H1 (cell line): ENCODE measurements at regions not wholly inside any gene's neighbourhood (a gene's known extent, or its start where the extent isn't known, plus 50 kb on each side); places are given as distances from the start of the nearest gene placed in this dataset.

ENCODE experiments used
- CTCF ChIA-PET: fragments of 300-600 bp; sonication (Branson Sonifier 250); formaldehyde crosslinking; loops from one replicate; lab custom pipeline; 2021; ENCODE audit not compliant: partially characterized antibody; lab: Charles Lee
- POLR2A ChIA-PET: fragments of 300-600 bp; sonication (Branson Sonifier 250); formaldehyde crosslinking; loops from one replicate; lab custom pipeline; 2021; ENCODE audit warnings: inconsistent platforms; ENCODE audit not compliant: partially characterized antibody; lab: Charles Lee
- DNase-seq, 2 experiments: peaks; one replicate each; pipeline versions ENCODE4 v3.0.0 to v3.0.0-alpha.2; 2010 to 2022; ENCODE audit warnings: low spot score in 2 of 2, low read depth in 1 of 2, mixed read lengths in 1 of 2
- FAIRE-seq: peaks from 2 replicates; lab custom pipeline; 2011; peaks lifted over from hg19 to GRCh38; lab: Jason Lieb, UNC
- H2AFZ ChIP-seq: 2 replicates; pipeline ENCODE4 v1.8.1; 2012; ENCODE audit warnings: low read length, inconsistent platforms
- H2AK5ac ChIP-seq: 2 replicates; pipeline ENCODE4 v1.6.1; 2013; ENCODE audit warnings: low read depth, low read length
- H2BK120ac ChIP-seq: replicated peaks from 2 replicates; pipeline ENCODE3; 2013; ENCODE audit warnings: low read depth, low read length, inconsistent platforms
- H2BK12ac ChIP-seq: 2 replicates; pipeline ENCODE4 v1.6.1; 2013; ENCODE audit warnings: low read depth, low read length
- H2BK15ac ChIP-seq: 2 replicates; pipeline ENCODE4 v1.6.1; 2013; ENCODE audit warnings: low read length
- H2BK20ac ChIP-seq: 2 replicates; pipeline ENCODE4 v1.6.1; 2013; ENCODE audit warnings: low read length
- H2BK5ac ChIP-seq: 2 replicates; pipeline ENCODE4 v1.6.1; 2013; ENCODE audit warnings: low read depth, low read length
- H3K14ac ChIP-seq: 2 replicates; pipeline ENCODE4 v1.6.1; 2013; ENCODE audit warnings: inconsistent platforms; ENCODE audit not compliant: insufficient read length
- H3K18ac ChIP-seq: 2 replicates; pipeline ENCODE4 v1.6.1; 2013; ENCODE audit warnings: low read length; ENCODE audit errors: extremely low read depth
- H3K23ac ChIP-seq: 2 replicates; pipeline ENCODE4 v1.6.1; 2013; ENCODE audit warnings: inconsistent platforms; ENCODE audit not compliant: insufficient read length
- H3K23me2 ChIP-seq: 2 replicates; pipeline ENCODE4 v1.6.1; 2013; ENCODE audit warnings: low read depth, low read length
- H3K27ac ChIP-seq: 2 replicates; pipeline ENCODE4 v1.6.1; 2011; ENCODE audit warnings: low read depth, low read length, inconsistent platforms
- H3K27me3 ChIP-seq, 4 experiments: replicated peaks in 1 of 4; 1 replicate in 1 of 4; 2 replicates in 3 of 4; pipeline versions ENCODE4 v1.6.1 to v1.8.1; 2011 to 2013; ENCODE audit warnings: low read length in 3 of 4, mild to moderate bottlenecking in 3 of 4, inconsistent platforms in 2 of 4, mixed read lengths in 2 of 4, moderate library complexity in 1 of 4; ENCODE audit not compliant: control insufficient read depth in 3 of 4, insufficient read depth in 3 of 4; ENCODE audit errors: extremely low read depth in 1 of 4
- H3K36me3 ChIP-seq, 4 experiments: 2 replicates each; pipeline versions ENCODE4 v1.6.1 to v1.8.1; 2011 to 2013; ENCODE audit warnings: mild to moderate bottlenecking in 4 of 4, low read length in 3 of 4, moderate library complexity in 2 of 4, control low read depth in 1 of 4, inconsistent platforms in 1 of 4; ENCODE audit not compliant: insufficient read depth in 4 of 4, control insufficient read depth in 2 of 4
- H3K4ac ChIP-seq: replicated peaks from 2 replicates; pipeline ENCODE3; 2013; ENCODE audit warnings: low read length, low read depth, mixed read lengths, inconsistent platforms; ENCODE audit not compliant: insufficient read length
- H3K4me1 ChIP-seq, 4 experiments: replicated peaks in 1 of 4; 1 replicate in 1 of 4; 2 replicates in 3 of 4; pipeline versions ENCODE4 v1.6.1 to v1.8.1; 2011 to 2013; ENCODE audit warnings: low read length in 3 of 4, inconsistent platforms in 2 of 4, mixed read lengths in 1 of 4; ENCODE audit not compliant: insufficient read depth in 4 of 4, control insufficient read depth in 3 of 4
- H3K4me2 ChIP-seq, 2 experiments: 2 replicates each; pipeline versions ENCODE4 v1.6.1 to v1.8.1; 2011 to 2013; ENCODE audit warnings: low read depth in 2 of 2, low read length in 2 of 2, control low read depth in 1 of 2, inconsistent platforms in 1 of 2, mild to moderate bottlenecking in 1 of 2; ENCODE audit not compliant: insufficient read depth in 1 of 2
- H3K4me3 ChIP-seq, 4 experiments: fragments of 200-600, 300-600 bp in 1 of 4; sonication (generic), shearing (Covaris generic), sonication (Bioruptor Twin) in 1 of 4; 2 replicates each; pipeline versions ENCODE4 v1.5.1 to v1.8.1; 2011 to 2016; ENCODE audit warnings: low read length in 4 of 4, low read depth in 3 of 4, control low read depth in 2 of 4, inconsistent platforms in 2 of 4, mild to moderate bottlenecking in 2 of 4, mixed read lengths in 1 of 4, moderate library complexity in 1 of 4; ENCODE audit not compliant: insufficient read depth in 2 of 4; ENCODE audit errors: extremely low read depth in 1 of 4
- H3K56ac ChIP-seq: replicated peaks from 2 replicates; pipeline ENCODE3; 2013; ENCODE audit warnings: low read depth, mild to moderate bottlenecking, mixed read lengths, low read length, inconsistent platforms; ENCODE audit not compliant: insufficient read length
- H3K79me1 ChIP-seq: 2 replicates; pipeline ENCODE4 v1.6.1; 2013; ENCODE audit warnings: low read depth, low read length, control low read depth
- H3K79me2 ChIP-seq, 2 experiments: 2 replicates each; pipeline versions ENCODE4 v1.6.1 to v1.8.1; 2012 to 2013; ENCODE audit warnings: low read length in 2 of 2, mild to moderate bottlenecking in 2 of 2, inconsistent platforms in 1 of 2; ENCODE audit not compliant: insufficient read depth in 2 of 2, control insufficient read depth in 1 of 2
- H3K9ac ChIP-seq, 4 experiments: replicated peaks in 1 of 4; 1 replicate in 1 of 4; 2 replicates in 3 of 4; pipeline versions ENCODE4 v1.6.1 to v1.8.1; 2011 to 2013; ENCODE audit warnings: low read depth in 3 of 4, low read length in 3 of 4, control low read depth in 2 of 4, mild to moderate bottlenecking in 2 of 4, moderate library complexity in 2 of 4, inconsistent platforms in 1 of 4; ENCODE audit errors: extremely low read depth in 1 of 4
- H3K9me3 ChIP-seq, 2 experiments: 2 replicates each; pipeline versions ENCODE4 v1.6.1 to v1.8.1; 2012 to 2013; ENCODE audit warnings: mild to moderate bottlenecking in 2 of 2, moderate library complexity in 2 of 2, control low read depth in 1 of 2, inconsistent platforms in 1 of 2, low read depth in 1 of 2, low read length in 1 of 2, mixed read lengths in 1 of 2; ENCODE audit not compliant: insufficient read depth in 2 of 2
- H4K20me1 ChIP-seq, 2 experiments: replicated peaks in 1 of 2; 2 replicates each; pipeline versions ENCODE3 to v1.8.1; 2011 to 2013; ENCODE audit warnings: inconsistent platforms in 2 of 2, low read length in 2 of 2, mild to moderate bottlenecking in 1 of 2; ENCODE audit not compliant: insufficient read depth in 2 of 2, control insufficient read depth in 1 of 2
- H4K5ac ChIP-seq: 2 replicates; pipeline ENCODE4 v1.6.1; 2013; ENCODE audit warnings: low read length, low read depth, mixed read lengths, inconsistent platforms; ENCODE audit not compliant: insufficient read length
- H4K8ac ChIP-seq: 2 replicates; pipeline ENCODE4 v1.8.0; 2013; ENCODE audit warnings: mild to moderate bottlenecking, moderate library complexity, low read length, inconsistent platforms; ENCODE audit not compliant: insufficient read depth; ENCODE audit errors: extremely low read depth
- H4K91ac ChIP-seq: replicated peaks from 2 replicates; pipeline ENCODE3; 2013; ENCODE audit warnings: low read length, mixed read lengths, inconsistent platforms; ENCODE audit not compliant: insufficient read length
- GTF2F1 ChIP-seq: IDR thresholded peaks from 2 replicates; pipeline ENCODE4 v1.6.1; 2012; ENCODE audit warnings: low read depth, low read length, improper control_type of control experiment, borderline replicate concordance
- KDM1A ChIP-seq: fragments of 200-600, 300-600 bp; sonication (generic); IDR thresholded peaks from 2 replicates; pipeline ENCODE4 v1.7.1; 2016; ENCODE audit warnings: mild to moderate bottlenecking, low read length, borderline replicate concordance
- WGBS, 2 experiments: shearing (Covaris generic) in 1 of 2; methylation state at CpG; one replicate each; pipeline versions ENCODE4 v1.1.6 to v1.1.7; 2013 to 2015; ENCODE audit warnings: low lambda C conversion rate in 2 of 2, mixed read lengths in 2 of 2, inconsistent platforms in 1 of 2, low coverage in 1 of 2, missing lambda C conversion rate in 1 of 2; ENCODE audit not compliant: insufficient replicate concordance in 2 of 2, insufficient coverage in 1 of 2, insufficient read length in 1 of 2; ENCODE audit errors: extremely low coverage in 1 of 2, missing lambda C conversion rate in 1 of 2; 5-methylcytosine and 5-hydroxymethylcytosine counted together

- Histone ChIP-seq H4K20me1 (no peaks in the 10 kb centered on the region), H2BK15ac (no peak overlapping the region), H3K23ac (no peak overlapping the region), H2BK5ac (no peak overlapping the region), H3K4me2 (no peak overlapping the region), H4K5ac (no peak overlapping the region), H3K27ac (no peak overlapping the region), H3K14ac (no peak overlapping the region), H3K4me3 (no peak overlapping the region), H3K56ac (no peak overlapping the region), H2AFZ (no peak overlapping the region), H2BK120ac (no peak overlapping the region), H2BK12ac (no peak overlapping the region), H3K9me3 (no peaks in the 10 kb centered on the region), H3K27me3 (no peaks in the 10 kb centered on the region; a peak in 1 of 7 replicates), H3K23me2 (no peaks in the 10 kb centered on the region), H3K4me1 (peaks cover 3 to 22% (median 11%) of the 10 kb centered on the region in 4 experiments), H3K4ac (no peak overlapping the region), H2AK5ac (no peak overlapping the region), H3K79me1 (no peaks in the 10 kb centered on the region), H3K79me2 (no peaks in the 10 kb centered on the region), H3K36me3 (no peaks in the 10 kb centered on the region), H4K91ac (no peak overlapping the region), H2BK20ac (no peak overlapping the region), H4K8ac (no peak overlapping the region), H3K9ac (no peak overlapping the region), H3K18ac (no peak overlapping the region)
- ChIA-PET CTCF (interaction anchor here (1.3 to 2.0 kb wide), 5 partner anchors 24 to 205 kb away, joined by 3 to 6 read pairs (median 4); partner anchors contain the start of gene NECTIN1), POLR2A (no interaction called here)
- peak; percentile 92 for TF ChIP-seq KDM1A
- no peak for TF ChIP-seq GTF2F1
- DNase-seq (no peak), FAIRE-seq (no peak)
- 90% methylated on average over 4 of the region's 4 CpGs; no CpG with 5 or more reads in 1 of the 2 experiments for WGBS, 2 experiments
Observed at GRCh38 chr11:119934267-119934666, 203.6 kb downstream of the TRIM29 start.
